ACHN (cell line): ENCODE measurements at regions not wholly inside any gene's neighbourhood (a gene's known extent, or its start where the extent isn't known, plus 50 kb on each side); places are given as distances from the start of the nearest gene placed in this dataset.

Experiments used
- DNase-seq: peaks from one replicate; pipeline ENCODE4 v3.0.0-alpha.2; 2015
- in situ Hi-C: cut with HindIII; loops from 2 replicates; pipeline ENCODE4 v1.10.0; 2017; ENCODE audit warnings: low sequenced_read_pairs, low pct_ligation_motif_present, low pct_unique_long_range_greater_than_20kb

GRCh38 chr2:188050726-188051125, 240.9 kb upstream of the GULP1 start:
- in situ Hi-C loops: no loop called here
- DNase-seq: peak; percentile 76

GRCh38 chr2:188051706-188052105, 240.0 kb upstream of the GULP1 start:
- in situ Hi-C loops: no loop called here
- no peak for DNase-seq

GRCh38 chr2:188065386-188065785, 226.3 kb upstream of the GULP1 start:
- in situ Hi-C loops: no loop called here
- no peak for DNase-seq

- in situ Hi-C loops: no loop called here
- no peak for DNase-seq
Measured at GRCh38 chr2:188068093-188068492, 223.6 kb upstream of the GULP1 start.

- no peak for DNase-seq
- in situ Hi-C loops: no loop called here
Measured at GRCh38 chr2:188076149-188077056, 215.3 kb upstream of the GULP1 start.

GRCh38 chr2:188077757-188078156, 213.9 kb upstream of the GULP1 start:
- in situ Hi-C loops: no loop called here

GRCh38 chr2:188078534-188078933, 213.1 kb upstream of the GULP1 start:
- in situ Hi-C loops: no loop called here
- peak; percentile 27 for DNase-seq

More at GRCh38 chr2:188077757-188078156, 213.9 kb upstream of the GULP1 start:
- no peak for DNase-seq

GRCh38 chr2:188079196-188079595, 212.5 kb upstream of the GULP1 start:
- in situ Hi-C loops: no loop called here
- peak; percentile 92 for DNase-seq

GRCh38 chr2:188085421-188085820, 206.3 kb upstream of the GULP1 start:
- DNase-seq: no peak
- in situ Hi-C loops: no loop called here

- in situ Hi-C loops: no loop called here
- no peak for DNase-seq
Measured at GRCh38 chr2:188089901-188090300, 201.8 kb upstream of the GULP1 start.

GRCh38 chr2:188091220-188091619, 200.5 kb upstream of the GULP1 start:
- DNase-seq: no peak
- in situ Hi-C loops: no loop called here

- in situ Hi-C loops: no loop called here
- DNase-seq: no peak
Measured at GRCh38 chr2:188092734-188093133, 198.9 kb upstream of the GULP1 start.

GRCh38 chr2:188096910-188097309, 194.8 kb upstream of the GULP1 start:
- in situ Hi-C loops: no loop called here

GRCh38 chr2:188102881-188103280, 188.8 kb upstream of the GULP1 start:
- DNase-seq: no peak
- in situ Hi-C loops: no loop called here

More at GRCh38 chr2:188096910-188097309, 194.8 kb upstream of the GULP1 start:
- no peak for DNase-seq

- no peak for DNase-seq
- in situ Hi-C loops: no loop called here
Measured at GRCh38 chr2:188114014-188114413, 177.7 kb upstream of the GULP1 start.

GRCh38 chr2:188117706-188118105, 174.0 kb upstream of the GULP1 start:
- no peak for DNase-seq
- in situ Hi-C loops: no loop called here

GRCh38 chr2:188118431-188118830, 173.2 kb upstream of the GULP1 start:
- in situ Hi-C loops: no loop called here
- DNase-seq: no peak

GRCh38 chr2:188119112-188119838, 172.4 kb upstream of the GULP1 start:
- in situ Hi-C loops: no loop called here
- no peak for DNase-seq

- no peak for DNase-seq
- in situ Hi-C loops: no loop called here
Measured at GRCh38 chr2:188122985-188123384, 168.7 kb upstream of the GULP1 start.

GRCh38 chr2:188129677-188130076, 162.0 kb upstream of the GULP1 start:
- in situ Hi-C loops: no loop called here
- no peak for DNase-seq
